PC-3 (cell line): ENCODE measurements at regions not wholly inside any gene's neighbourhood (a gene's known extent, or its start where the extent isn't known, plus 50 kb on each side); places are given as distances from the start of the nearest gene placed in this dataset.
"Not testable (repeated sequence)": the region's sequence is repeated elsewhere in the genome, so short reads cannot be mapped to it uniquely, and the experiment has no call there.

Experiments
- ATAC-seq: fragments of 200-7000 bp; cut with Tn5 transposase; 2 replicates; pipeline ENCODE4 v1.9.1; 2020; ENCODE audit warnings: mild to moderate bottlenecking, moderate library complexity
- BruUV-seq: library from RNA; stranded (reverse); fragments of 400-500 nt; replicated peaks from 2 replicates; lab custom pipeline; 2021; lab: Mats Ljungman, UMichigan
- CTCF ChIA-PET: fragments of 300-600 bp; sonication (Branson Sonifier 250); formaldehyde crosslinking; loops from one replicate; lab custom pipeline; 2022; ENCODE audit warnings: antibody characterized with exemption; lab: Charles Lee
- POLR2A ChIA-PET: fragments of 300-600 bp; sonication (Branson Sonifier 250); formaldehyde crosslinking; loops from one replicate; lab custom pipeline; 2022; ENCODE audit warnings: antibody characterized with exemption; ENCODE audit not compliant: unreplicated experiment; lab: Charles Lee
- DNase-seq: peaks from one replicate; pipeline ENCODE4 v3.0.0-alpha.2; 2015
- H2AFZ ChIP-seq: fragments of 300-600 bp; sonication (generic); 2 replicates; pipeline ENCODE4 v1.6.0; 2016; ENCODE audit warnings: antibody characterized with exemption, low read length
- H3F3A ChIP-seq: fragments of 300-600 bp; sonication (generic); one replicate; pipeline ENCODE4 v1.6.0; 2017; ENCODE audit warnings: antibody characterized with exemption, low read length, control low read depth, mild to moderate bottlenecking; ENCODE audit not compliant: unreplicated experiment
- H3K27ac ChIP-seq: fragments of 300-600 bp; sonication (generic); 2 replicates; pipeline ENCODE4 v1.5.1; 2016; ENCODE audit warnings: mild to moderate bottlenecking, low read length
- H3K27me3 ChIP-seq: fragments of 300-600 bp; sonication (generic); 2 replicates; pipeline ENCODE4 v1.6.1; 2016; ENCODE audit warnings: low read length, mixed read lengths
- H3K36me3 ChIP-seq: fragments of 300-600 bp; sonication (generic); 2 replicates; pipeline ENCODE4 v1.6.1; 2016; ENCODE audit warnings: low read depth, mixed run types, low read length, mixed read lengths
- H3K4me1 ChIP-seq: fragments of 300-600 bp; sonication (generic); 2 replicates; pipeline ENCODE4 v1.5.1; 2016; ENCODE audit warnings: low read length; ENCODE audit not compliant: insufficient read depth
- H3K4me2 ChIP-seq: fragments of 300-600 bp; sonication (generic); 2 replicates; pipeline ENCODE4 v1.6.0; 2016; ENCODE audit warnings: low read length
- H3K4me3 ChIP-seq: fragments of 300-600 bp; sonication (generic); 2 replicates; pipeline ENCODE4 v1.5.1; 2016; ENCODE audit warnings: mild to moderate bottlenecking, low read length, mixed read lengths
- H3K79me2 ChIP-seq: fragments of 300-600 bp; sonication (generic); 2 replicates; pipeline ENCODE4 v1.6.1; 2017; ENCODE audit warnings: low read length, mixed read lengths
- H3K9ac ChIP-seq: fragments of 300-600 bp; sonication (generic); 2 replicates; pipeline ENCODE4 v1.6.0; 2016; ENCODE audit warnings: mild to moderate bottlenecking, low read length
- H3K9me2 ChIP-seq: fragments of 300-600 bp; sonication (generic); replicated peaks from 2 replicates; pipeline ENCODE4 v1.6.1; 2016; ENCODE audit warnings: mixed run types, low read length, mixed read lengths
- H3K9me3 ChIP-seq: fragments of 300-600 bp; sonication (generic); 2 replicates; pipeline ENCODE4 v1.6.1; 2016; ENCODE audit warnings: low read length, mixed read lengths
- H4K20me1 ChIP-seq: fragments of 300-600 bp; sonication (generic); 2 replicates; pipeline ENCODE4 v1.6.1; 2016; ENCODE audit warnings: low read length, mixed read lengths
- EZH2 ChIP-seq: fragments of 300-600 bp; sonication (generic); IDR thresholded peaks from one replicate; pipeline ENCODE4 v1.6.1; 2017; ENCODE audit warnings: antibody characterized with exemption, mild to moderate bottlenecking, low read length; ENCODE audit not compliant: unreplicated experiment
- EZH2phosphoT487 ChIP-seq: fragments of 300-600 bp; sonication (generic); IDR thresholded peaks from 2 replicates; pipeline ENCODE4 v1.6.1; 2018; ENCODE audit warnings: mild to moderate bottlenecking, antibody characterized with exemption, low read length, borderline replicate concordance
- intact Hi-C: fragments of 100-400 bp; cut with micrococcal nuclease; formaldehyde crosslinking; loops from 2 replicates; pipeline ENCODE4 v1.9.0; 2023
- TF ChIP-seq, protein P1 (sequence below): fragments of 300-600 bp; sonication (generic); conservative IDR thresholded peaks from 2 replicates; pipeline ENCODE4 v1.5.1; 2017; ENCODE audit warnings: antibody characterized with exemption, low read depth, mild to moderate bottlenecking, low read length

DNA sequence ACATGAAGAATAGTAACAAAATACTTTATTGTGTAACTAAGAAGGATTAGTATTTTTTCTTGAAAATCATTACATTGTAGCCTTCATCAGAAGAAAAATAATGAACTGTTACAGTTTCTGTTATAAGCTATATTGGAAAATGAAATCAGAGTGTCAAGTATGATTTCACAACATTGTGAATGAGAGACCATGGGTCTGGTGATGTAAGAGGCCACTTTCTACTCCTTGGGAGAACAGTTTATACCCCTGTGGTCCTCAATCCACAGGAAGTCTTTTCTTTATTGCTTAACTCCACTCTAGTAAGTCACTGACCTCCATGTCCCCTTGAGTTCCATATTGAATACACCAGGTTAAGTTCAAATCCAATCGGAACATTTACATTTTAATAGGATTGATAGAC lies 218.7 kb upstream of the FERMT1 start:
- Histone ChIP-seq H3K79me2 (no peaks in the 10 kb centered on the region), H3K4me1 (no peaks in the 10 kb centered on the region), H4K20me1 (no peaks in the 10 kb centered on the region), H3K27me3 (peaks cover 23% of the 10 kb centered on the region; the same call in 1 of the 2 replicates), H3K4me2 (no peak overlapping the region), H3K4me3 (no peak overlapping the region), H3K27ac (no peak overlapping the region), H3K36me3 (no peaks in the 10 kb centered on the region), H3K9me3 (no peaks in the 10 kb centered on the region), H3K9ac (no peak overlapping the region), H2AFZ (no peak overlapping the region), H3F3A (no peaks in the 10 kb centered on the region), H3K9me2 (no peaks in the 10 kb centered on the region)
- ATAC-seq: no peak
- no peak for TF ChIP-seq EZH2
- no peak for TF ChIP-seq EZH2phosphoT487
- TF ChIP-seq, protein P1, sequence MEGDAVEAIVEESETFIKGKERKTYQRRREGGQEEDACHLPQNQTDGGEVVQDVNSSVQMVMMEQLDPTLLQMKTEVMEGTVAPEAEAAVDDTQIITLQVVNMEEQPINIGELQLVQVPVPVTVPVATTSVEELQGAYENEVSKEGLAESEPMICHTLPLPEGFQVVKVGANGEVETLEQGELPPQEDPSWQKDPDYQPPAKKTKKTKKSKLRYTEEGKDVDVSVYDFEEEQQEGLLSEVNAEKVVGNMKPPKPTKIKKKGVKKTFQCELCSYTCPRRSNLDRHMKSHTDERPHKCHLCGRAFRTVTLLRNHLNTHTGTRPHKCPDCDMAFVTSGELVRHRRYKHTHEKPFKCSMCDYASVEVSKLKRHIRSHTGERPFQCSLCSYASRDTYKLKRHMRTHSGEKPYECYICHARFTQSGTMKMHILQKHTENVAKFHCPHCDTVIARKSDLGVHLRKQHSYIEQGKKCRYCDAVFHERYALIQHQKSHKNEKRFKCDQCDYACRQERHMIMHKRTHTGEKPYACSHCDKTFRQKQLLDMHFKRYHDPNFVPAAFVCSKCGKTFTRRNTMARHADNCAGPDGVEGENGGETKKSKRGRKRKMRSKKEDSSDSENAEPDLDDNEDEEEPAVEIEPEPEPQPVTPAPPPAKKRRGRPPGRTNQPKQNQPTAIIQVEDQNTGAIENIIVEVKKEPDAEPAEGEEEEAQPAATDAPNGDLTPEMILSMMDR: no peak
- intact Hi-C loops: loop anchor here (10.0 kb wide), 1 partner anchor 57 kb away; no protein-coding TSS in a partner anchor
- no peak for DNase-seq
- CTCF ChIA-PET: no interaction called here
- no TSS peak for BruUV-seq
- POLR2A ChIA-PET: no interaction called here

DNA sequence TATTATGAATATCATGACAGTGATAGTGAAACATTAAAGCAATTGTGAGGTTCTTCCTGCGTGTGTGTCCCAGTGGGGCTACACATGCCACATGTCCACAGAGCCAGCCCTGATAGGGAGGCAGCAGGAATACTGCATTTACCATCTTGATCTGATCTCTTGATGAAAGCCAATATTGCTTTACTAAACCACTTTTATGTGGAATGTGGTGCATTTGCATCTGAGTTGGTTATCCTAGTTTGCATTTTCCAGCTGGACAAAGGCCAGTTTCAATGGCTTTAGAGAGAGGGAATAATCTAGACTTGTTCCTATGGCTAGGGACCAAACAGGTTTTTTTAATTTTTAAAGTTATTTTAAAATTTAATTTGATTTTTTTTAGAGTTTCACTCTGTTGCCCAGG lies 216.3 kb upstream of the FERMT1 start:
- H3K9me2 ChIP-seq: no peaks in the 10 kb centered on the region
- intact Hi-C loops: no loop called here
- ATAC-seq: no peak
- H3K9me3 ChIP-seq: no peaks in the 10 kb centered on the region
- ChIA-PET CTCF (no interaction called here), POLR2A (no interaction called here)
- H4K20me1 ChIP-seq: no peaks in the 10 kb centered on the region
- no peak overlapping the region for H3K27ac ChIP-seq
- peaks cover 42% of the 10 kb centered on the region for H3K27me3 ChIP-seq
- DNase-seq: no peak
- TF ChIP-seq EZH2 (no peak), EZH2phosphoT487 (no peak)
- TF ChIP-seq, protein P1: no peak
- H3F3A ChIP-seq: no peaks in the 10 kb centered on the region
- no peaks in the 10 kb centered on the region for H3K4me1 ChIP-seq
- H3K79me2 ChIP-seq: no peaks in the 10 kb centered on the region
- H3K4me3 ChIP-seq: no peak overlapping the region
- BruUV-seq: no TSS peak
- H3K36me3 ChIP-seq: no peaks in the 10 kb centered on the region
- H2AFZ ChIP-seq: no peak overlapping the region
- no peak overlapping the region for H3K9ac ChIP-seq
- H3K4me2 ChIP-seq: no peak overlapping the region

DNA sequence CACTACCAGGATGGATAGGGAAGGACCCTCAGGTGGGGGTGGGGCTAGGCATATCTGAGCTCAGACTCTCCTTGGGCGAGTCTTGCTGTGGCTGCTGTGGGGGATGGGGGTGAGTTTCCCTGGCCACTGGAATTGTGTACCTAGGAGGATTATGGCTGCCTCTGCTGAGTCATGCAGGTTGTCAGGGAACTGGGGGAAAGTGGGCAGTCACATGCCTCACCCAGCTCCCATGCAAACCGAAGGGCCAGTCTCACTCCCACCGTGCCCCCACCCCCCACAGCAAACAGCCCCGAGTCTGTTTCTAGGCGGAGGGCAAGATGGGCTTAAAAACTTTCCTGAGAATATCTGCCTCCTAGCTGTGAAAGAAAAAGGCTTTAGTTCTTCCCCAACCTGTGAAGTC lies 210.3 kb upstream of the FERMT1 start:
- H3K4me3 ChIP-seq: no peak overlapping the region
- no peaks in the 10 kb centered on the region for H3K36me3 ChIP-seq
- POLR2A ChIA-PET: interaction anchor here (0.5 kb wide), 1 partner anchor 86 kb away, joined by 3 read pairs; no protein-coding TSS in a partner anchor
- no peaks in the 10 kb centered on the region for H3K9me2 ChIP-seq
- no peaks in the 10 kb centered on the region for H4K20me1 ChIP-seq
- intact Hi-C loops: no loop called here
- TF ChIP-seq, protein P1: no peak
- no peak for TF ChIP-seq EZH2phosphoT487
- H3K4me1 ChIP-seq: peaks cover 10% of the 10 kb centered on the region; the same call in 1 of the 2 replicates
- peaks cover 29% of the 10 kb centered on the region for H3K27me3 ChIP-seq
- BruUV-seq: no TSS peak
- peak overlapping the region; percentile 18; the same call in 1 of the 2 replicates for H3K4me2 ChIP-seq
- H3K27ac ChIP-seq: no peak overlapping the region
- H3K9me3 ChIP-seq: 0 out of 2 replicates have a peak, but pooled peaks cover 6% of the 10 kb centered on the region
- DNase-seq (peak; percentile 46), ATAC-seq (no peak)
- H3K9ac ChIP-seq: no peak overlapping the region; the same call in 1 of the 2 replicates
- H2AFZ ChIP-seq: peak overlapping the region; percentile 59
- no peaks in the 10 kb centered on the region for H3K79me2 ChIP-seq
- no peaks in the 10 kb centered on the region for H3F3A ChIP-seq
- CTCF ChIA-PET: no interaction called here

DNA sequence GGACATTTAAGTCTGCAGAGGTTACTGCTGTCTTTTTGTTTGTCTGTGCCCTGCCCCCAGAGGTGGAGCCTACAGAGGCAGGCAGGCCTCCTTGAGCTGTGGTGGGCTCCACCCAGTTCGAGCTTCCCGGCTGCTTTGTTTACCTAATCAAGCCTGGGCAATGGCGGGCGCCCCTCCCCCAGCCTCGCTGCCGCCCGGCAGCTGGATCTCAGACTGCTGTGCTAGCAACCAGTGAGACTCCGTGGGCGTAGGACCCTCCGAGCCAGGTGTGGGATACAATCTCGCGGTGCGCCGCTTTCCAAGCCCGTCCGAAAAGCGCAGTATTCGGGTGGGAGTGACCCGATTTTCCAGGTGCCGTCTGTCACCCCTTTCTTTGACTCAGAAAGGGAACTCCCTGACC lies 198.4 kb upstream of the FERMT1 start:
- H3K36me3 ChIP-seq, POLR2A ChIA-PET, H4K20me1 ChIP-seq, DNase-seq, H3K27me3 ChIP-seq, H3K4me3 ChIP-seq, BruUV-seq, CTCF ChIA-PET, H3K9me3 ChIP-seq, H3K4me2 ChIP-seq, ATAC-seq, H3F3A ChIP-seq, H3K27ac ChIP-seq, H2AFZ ChIP-seq, H3K79me2 ChIP-seq, H3K9me2 ChIP-seq, intact Hi-C loops, H3K9ac ChIP-seq: not testable (repeated sequence)
- H3K4me1 ChIP-seq: peaks cover 14% of the 10 kb centered on the region
